IPS-20b (cell line): ENCODE measurements at regions not wholly inside any gene's neighbourhood (a gene's known extent, or its start where the extent isn't known, plus 50 kb on each side); places are given as distances from the start of the nearest gene placed in this dataset.

Experiments used
- H3K27ac ChIP-seq: one replicate; pipeline ENCODE4 v1.5.1; 2013; ENCODE audit warnings: low read length
- H3K27me3 ChIP-seq: 2 replicates; pipeline ENCODE4 v1.6.1; 2013; ENCODE audit warnings: mild to moderate bottlenecking, low read length, inconsistent platforms; ENCODE audit not compliant: insufficient read depth
- H3K36me3 ChIP-seq: 2 replicates; pipeline ENCODE4 v1.6.1; 2013; ENCODE audit warnings: low read depth, mild to moderate bottlenecking, inconsistent platforms, low read length, moderate library complexity; ENCODE audit not compliant: insufficient read depth
- H3K4me1 ChIP-seq: 2 replicates; pipeline ENCODE4 v1.6.1; 2013; ENCODE audit warnings: mild to moderate bottlenecking, control low read depth, inconsistent platforms, low read length, moderate library complexity; ENCODE audit not compliant: insufficient read depth
- H3K4me3 ChIP-seq: 2 replicates; pipeline ENCODE4 v1.5.1; 2013; ENCODE audit warnings: mild to moderate bottlenecking, low read length, inconsistent platforms
- H3K9ac ChIP-seq: 2 replicates; pipeline ENCODE4 v1.6.1; 2013; ENCODE audit warnings: low read depth, mild to moderate bottlenecking, inconsistent platforms, low read length, moderate library complexity
- H3K9me3 ChIP-seq: 2 replicates; pipeline ENCODE4 v1.6.1; 2013; ENCODE audit warnings: mild to moderate bottlenecking, low read depth, low read length, inconsistent platforms; ENCODE audit not compliant: insufficient read depth

DNA sequence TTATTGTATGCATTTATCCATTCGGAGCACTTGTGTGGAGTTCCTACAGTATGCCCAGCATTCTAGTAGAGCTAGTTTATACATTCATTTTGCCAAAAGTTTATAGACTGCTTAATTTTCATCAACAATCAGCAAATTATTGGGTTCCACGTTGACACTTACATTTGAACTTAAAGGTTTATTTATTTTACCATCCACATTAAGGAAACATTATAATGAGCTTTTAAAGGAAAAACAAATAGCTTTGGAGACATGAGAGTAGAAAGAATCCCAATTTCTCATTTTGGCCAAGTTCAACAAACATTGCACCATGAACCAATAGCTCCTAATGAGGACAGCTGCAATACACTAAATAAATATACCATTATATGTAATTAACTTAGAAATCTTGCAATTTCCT, 501.2 kb upstream of the SMIM21 start:
- Histone ChIP-seq H3K4me1 (no peaks in the 10 kb centered on the region), H3K4me3 (no peak overlapping the region), H3K9me3 (no peaks in the 10 kb centered on the region), H3K27me3 (no peaks in the 10 kb centered on the region), H3K9ac (no peak overlapping the region), H3K36me3 (no peaks in the 10 kb centered on the region), H3K27ac (no peak overlapping the region)

DNA sequence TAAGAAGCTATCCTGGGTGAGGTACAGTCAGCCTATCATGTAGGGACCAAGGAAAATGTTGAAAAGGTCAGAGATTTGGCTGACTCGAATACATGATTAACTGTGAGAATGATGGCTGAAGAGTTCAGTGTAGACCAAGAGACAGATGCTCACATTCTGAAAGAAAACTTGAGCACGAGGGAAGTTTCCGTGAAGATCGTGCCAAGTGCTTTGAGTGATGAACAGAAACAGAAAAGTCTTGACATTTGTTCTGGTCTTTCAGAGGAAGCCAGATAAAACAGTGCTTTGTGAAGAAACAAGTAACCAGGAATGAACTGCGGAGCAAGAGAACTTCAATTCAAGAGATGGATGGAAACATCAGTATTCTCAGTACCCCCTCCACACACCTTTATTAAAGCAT, 500.3 kb upstream of the SMIM21 start:
- Histone ChIP-seq H3K4me3 (no peak overlapping the region), H3K4me1 (no peaks in the 10 kb centered on the region), H3K27me3 (no peaks in the 10 kb centered on the region), H3K27ac (no peak overlapping the region), H3K9ac (no peak overlapping the region), H3K9me3 (no peaks in the 10 kb centered on the region), H3K36me3 (no peaks in the 10 kb centered on the region)

GRCh38 chr18:75926811-75927210, 499.3 kb upstream of the SMIM21 start:
- no peaks in the 10 kb centered on the region for H3K4me1 ChIP-seq
- H3K27ac ChIP-seq = no peak overlapping the region
- H3K9ac ChIP-seq = no peak overlapping the region
- H3K9me3 ChIP-seq = no peaks in the 10 kb centered on the region
- H3K4me3 ChIP-seq = no peak overlapping the region
- no peaks in the 10 kb centered on the region for H3K27me3 ChIP-seq
- H3K36me3 ChIP-seq = no peaks in the 10 kb centered on the region

- no peak overlapping the region for H3K9ac ChIP-seq
Measured at GRCh38 chr18:75923169-75923568, 495.7 kb upstream of the SMIM21 start.

GRCh38 chr18:75916624-75916982, 489.1 kb upstream of the SMIM21 start:
- no peak overlapping the region for H3K27ac ChIP-seq
- H3K4me1 ChIP-seq = no peaks in the 10 kb centered on the region
- no peaks in the 10 kb centered on the region for H3K9me3 ChIP-seq
- peak overlapping the region; percentile 69; the same call in 1 of the 2 replicates for H3K4me3 ChIP-seq
- peaks cover 29% of the 10 kb centered on the region for H3K27me3 ChIP-seq
- no peak overlapping the region for H3K9ac ChIP-seq
- H3K36me3 ChIP-seq = no peaks in the 10 kb centered on the region

More at GRCh38 chr18:75923169-75923568, 495.7 kb upstream of the SMIM21 start:
- no peaks in the 10 kb centered on the region for H3K9me3 ChIP-seq
- H3K27me3 ChIP-seq = no peaks in the 10 kb centered on the region
- no peaks in the 10 kb centered on the region for H3K4me1 ChIP-seq
- no peak overlapping the region for H3K27ac ChIP-seq
- no peaks in the 10 kb centered on the region for H3K36me3 ChIP-seq
- H3K4me3 ChIP-seq = no peak overlapping the region

DNA sequence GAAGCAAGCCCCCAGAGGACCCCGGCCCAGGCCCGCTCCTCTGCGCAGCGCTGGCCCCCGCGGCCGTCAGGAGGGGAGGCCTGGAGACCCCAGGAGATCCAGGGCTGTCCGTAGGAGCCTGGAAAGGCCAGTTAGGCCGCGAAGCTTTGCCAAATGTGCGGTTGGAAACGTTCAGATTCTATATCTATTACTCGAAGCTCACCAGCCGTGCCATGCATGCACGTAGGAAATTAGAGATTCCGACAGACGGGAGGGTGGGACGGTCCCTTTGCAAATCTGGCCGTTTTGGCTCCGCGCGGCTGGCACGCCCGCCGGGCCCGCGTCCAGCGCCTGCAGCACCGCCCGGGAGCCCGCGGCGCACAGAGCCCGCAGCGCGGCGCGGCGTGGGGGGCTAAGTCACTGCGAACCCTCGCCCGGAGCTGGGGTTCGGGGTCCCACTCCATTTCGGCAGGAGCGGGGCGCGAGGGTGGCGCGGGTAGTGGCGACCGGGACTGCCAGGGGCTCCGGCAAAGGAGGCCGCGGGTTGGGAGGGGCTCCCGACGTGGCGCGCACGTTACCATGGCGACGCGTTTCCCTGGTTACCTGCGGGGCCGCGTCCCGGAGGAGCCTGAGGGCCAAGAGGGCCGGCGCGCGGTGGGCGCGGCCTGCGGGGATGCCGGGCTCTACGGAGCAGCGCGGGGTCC, 488.6 kb upstream of the SMIM21 start:
- Histone ChIP-seq H3K27me3 (peaks cover 29% of the 10 kb centered on the region), H3K4me3 (peak overlapping the region; percentile 69), H3K4me1 (no peaks in the 10 kb centered on the region), H3K9ac (peak overlapping the region; percentile 34; the same call in 1 of the 2 replicates), H3K27ac (no peak overlapping the region), H3K36me3 (no peaks in the 10 kb centered on the region), H3K9me3 (no peaks in the 10 kb centered on the region)

GRCh38 chr18:75912829-75913228, 485.3 kb upstream of the SMIM21 start:
- H3K27me3 ChIP-seq = peaks cover 29% of the 10 kb centered on the region
- no peak overlapping the region for H3K4me3 ChIP-seq
- no peak overlapping the region for H3K27ac ChIP-seq
- H3K9me3 ChIP-seq = no peaks in the 10 kb centered on the region
- no peak overlapping the region for H3K9ac ChIP-seq
- no peaks in the 10 kb centered on the region for H3K36me3 ChIP-seq
- H3K4me1 ChIP-seq = peaks cover 3% of the 10 kb centered on the region; the same call in 1 of the 2 replicates

- Histone ChIP-seq H3K27ac (no peak overlapping the region), H3K4me3 (no peak overlapping the region), H3K9ac (no peak overlapping the region), H3K36me3 (no peaks in the 10 kb centered on the region), H3K4me1 (no peaks in the 10 kb centered on the region), H3K9me3 (no peaks in the 10 kb centered on the region), H3K27me3 (no peaks in the 10 kb centered on the region)
Measured at GRCh38 chr18:75904416-75904815, 476.9 kb upstream of the SMIM21 start.

- Histone ChIP-seq H3K27ac (no peak overlapping the region), H3K36me3 (no peaks in the 10 kb centered on the region), H3K4me3 (no peak overlapping the region), H3K9me3 (no peaks in the 10 kb centered on the region), H3K9ac (no peak overlapping the region), H3K27me3 (no peaks in the 10 kb centered on the region), H3K4me1 (peaks cover 7% of the 10 kb centered on the region; the same call in 1 of the 2 replicates)
Measured at GRCh38 chr18:75898651-75899050, 471.1 kb upstream of the SMIM21 start.

GRCh38 chr18:75897386-75897785, 469.9 kb upstream of the SMIM21 start:
- Histone ChIP-seq H3K27ac (no peak overlapping the region), H3K27me3 (no peaks in the 10 kb centered on the region), H3K36me3 (no peaks in the 10 kb centered on the region), H3K9ac (no peak overlapping the region), H3K4me3 (no peak overlapping the region), H3K9me3 (no peaks in the 10 kb centered on the region), H3K4me1 (peaks cover 7% of the 10 kb centered on the region; the same call in 1 of the 2 replicates)

DNA sequence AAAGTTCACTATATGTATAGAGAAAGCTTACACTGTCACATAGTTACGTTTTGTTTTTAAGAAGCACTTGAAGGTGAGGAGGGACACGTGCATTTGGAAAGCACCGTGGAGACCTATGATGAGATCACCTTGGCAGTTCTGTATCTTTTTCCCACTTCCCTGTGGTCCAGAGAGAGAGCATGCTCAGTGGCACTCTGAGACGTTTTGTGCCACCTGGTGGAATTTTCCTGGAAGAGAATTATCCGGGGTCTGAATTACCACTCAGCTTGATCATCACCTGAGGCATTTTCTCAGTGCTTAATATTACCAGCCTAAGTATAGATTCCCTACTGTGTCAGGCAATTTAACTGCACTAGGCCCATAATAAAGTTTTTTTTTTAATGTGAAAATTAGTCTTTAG, 469.4 kb upstream of the SMIM21 start:
- H3K9ac ChIP-seq = no peak overlapping the region
- no peaks in the 10 kb centered on the region for H3K9me3 ChIP-seq
- no peaks in the 10 kb centered on the region for H3K36me3 ChIP-seq
- peaks cover 7% of the 10 kb centered on the region; the same call in 1 of the 2 replicates for H3K4me1 ChIP-seq
- no peak overlapping the region for H3K27ac ChIP-seq
- no peaks in the 10 kb centered on the region for H3K27me3 ChIP-seq
- H3K4me3 ChIP-seq = no peak overlapping the region

- no peak overlapping the region for H3K27ac ChIP-seq
- H3K9me3 ChIP-seq = no peaks in the 10 kb centered on the region
- peaks cover 7% of the 10 kb centered on the region; the same call in 1 of the 2 replicates for H3K4me1 ChIP-seq
- H3K36me3 ChIP-seq = no peaks in the 10 kb centered on the region
- H3K4me3 ChIP-seq = no peak overlapping the region
- no peaks in the 10 kb centered on the region for H3K27me3 ChIP-seq
- H3K9ac ChIP-seq = no peak overlapping the region
Measured at GRCh38 chr18:75895135-75895534, 467.6 kb upstream of the SMIM21 start.
